ENCODE measurements at regions not wholly inside any gene's neighbourhood (a gene's known extent, or its start where the extent isn't known, plus 50 kb on each side); places are given as distances from the start of the nearest gene placed in this dataset.

GRCh38 chr5:165135565-165135964, 1630.1 kb downstream of the MAT2B start:
- no peak overlapping the region for H3K4me3 ChIP-seq (ENCODE audit: low read length)
- no peak overlapping the region for H3K9ac ChIP-seq (ENCODE audit: low read length)
- H3K79me2 ChIP-seq (replicated peaks; ENCODE audit: insufficient read depth, low read length): no peaks in the 10 kb centered on the region
- no peaks in the 10 kb centered on the region for H3K9me3 ChIP-seq (ENCODE audit: low read length)
- H3K4me2 ChIP-seq (ENCODE audit: low read length): no peak overlapping the region
- H4K20me1 ChIP-seq (ENCODE audit: insufficient read depth): no peaks in the 10 kb centered on the region
- H2AFZ ChIP-seq (ENCODE audit: low read depth, low read length): no peak overlapping the region
- H3K27me3 ChIP-seq (ENCODE audit: insufficient read depth, low read depth, low read length): no peaks in the 10 kb centered on the region
- H3K36me3 ChIP-seq (ENCODE audit: insufficient read depth, low read length): no peaks in the 10 kb centered on the region
- no peaks in the 10 kb centered on the region for H3K9me2 ChIP-seq (ENCODE audit: insufficient read depth, low read length)
- H3K27ac ChIP-seq (ENCODE audit: low read length): no peak overlapping the region
- TF ChIP-seq POLR2AphosphoS5 (IDR thresholded peaks at IDR 0.05) (no peak), MXI1 (conservative IDR thresholded peaks at IDR 0.05; ENCODE audit: poor library complexity, severe bottlenecking) (no peak), EZH2 (IDR thresholded peaks at IDR 0.05; ENCODE audit: borderline replicate concordance, insufficient read depth, low read length, poor library complexity, severe bottlenecking) (no peak), TAF1 (IDR thresholded peaks at IDR 0.05; ENCODE audit: low read depth) (no peak), SMC3 (conservative IDR thresholded peaks at IDR 0.05; ENCODE audit: poor library complexity) (no peak), RAD21 (conservative IDR thresholded peaks at IDR 0.05) (no peak), EP300 (conservative IDR thresholded peaks at IDR 0.05; ENCODE audit: poor library complexity, severe bottlenecking) (no peak)
- TF ChIP-seq, protein P1, sequence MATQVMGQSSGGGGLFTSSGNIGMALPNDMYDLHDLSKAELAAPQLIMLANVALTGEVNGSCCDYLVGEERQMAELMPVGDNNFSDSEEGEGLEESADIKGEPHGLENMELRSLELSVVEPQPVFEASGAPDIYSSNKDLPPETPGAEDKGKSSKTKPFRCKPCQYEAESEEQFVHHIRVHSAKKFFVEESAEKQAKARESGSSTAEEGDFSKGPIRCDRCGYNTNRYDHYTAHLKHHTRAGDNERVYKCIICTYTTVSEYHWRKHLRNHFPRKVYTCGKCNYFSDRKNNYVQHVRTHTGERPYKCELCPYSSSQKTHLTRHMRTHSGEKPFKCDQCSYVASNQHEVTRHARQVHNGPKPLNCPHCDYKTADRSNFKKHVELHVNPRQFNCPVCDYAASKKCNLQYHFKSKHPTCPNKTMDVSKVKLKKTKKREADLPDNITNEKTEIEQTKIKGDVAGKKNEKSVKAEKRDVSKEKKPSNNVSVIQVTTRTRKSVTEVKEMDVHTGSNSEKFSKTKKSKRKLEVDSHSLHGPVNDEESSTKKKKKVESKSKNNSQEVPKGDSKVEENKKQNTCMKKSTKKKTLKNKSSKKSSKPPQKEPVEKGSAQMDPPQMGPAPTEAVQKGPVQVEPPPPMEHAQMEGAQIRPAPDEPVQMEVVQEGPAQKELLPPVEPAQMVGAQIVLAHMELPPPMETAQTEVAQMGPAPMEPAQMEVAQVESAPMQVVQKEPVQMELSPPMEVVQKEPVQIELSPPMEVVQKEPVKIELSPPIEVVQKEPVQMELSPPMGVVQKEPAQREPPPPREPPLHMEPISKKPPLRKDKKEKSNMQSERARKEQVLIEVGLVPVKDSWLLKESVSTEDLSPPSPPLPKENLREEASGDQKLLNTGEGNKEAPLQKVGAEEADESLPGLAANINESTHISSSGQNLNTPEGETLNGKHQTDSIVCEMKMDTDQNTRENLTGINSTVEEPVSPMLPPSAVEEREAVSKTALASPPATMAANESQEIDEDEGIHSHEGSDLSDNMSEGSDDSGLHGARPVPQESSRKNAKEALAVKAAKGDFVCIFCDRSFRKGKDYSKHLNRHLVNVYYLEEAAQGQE (IDR thresholded peaks at IDR 0.05; ENCODE audit: borderline replicate concordance): no peak
- TF ChIP-seq, protein P2, sequence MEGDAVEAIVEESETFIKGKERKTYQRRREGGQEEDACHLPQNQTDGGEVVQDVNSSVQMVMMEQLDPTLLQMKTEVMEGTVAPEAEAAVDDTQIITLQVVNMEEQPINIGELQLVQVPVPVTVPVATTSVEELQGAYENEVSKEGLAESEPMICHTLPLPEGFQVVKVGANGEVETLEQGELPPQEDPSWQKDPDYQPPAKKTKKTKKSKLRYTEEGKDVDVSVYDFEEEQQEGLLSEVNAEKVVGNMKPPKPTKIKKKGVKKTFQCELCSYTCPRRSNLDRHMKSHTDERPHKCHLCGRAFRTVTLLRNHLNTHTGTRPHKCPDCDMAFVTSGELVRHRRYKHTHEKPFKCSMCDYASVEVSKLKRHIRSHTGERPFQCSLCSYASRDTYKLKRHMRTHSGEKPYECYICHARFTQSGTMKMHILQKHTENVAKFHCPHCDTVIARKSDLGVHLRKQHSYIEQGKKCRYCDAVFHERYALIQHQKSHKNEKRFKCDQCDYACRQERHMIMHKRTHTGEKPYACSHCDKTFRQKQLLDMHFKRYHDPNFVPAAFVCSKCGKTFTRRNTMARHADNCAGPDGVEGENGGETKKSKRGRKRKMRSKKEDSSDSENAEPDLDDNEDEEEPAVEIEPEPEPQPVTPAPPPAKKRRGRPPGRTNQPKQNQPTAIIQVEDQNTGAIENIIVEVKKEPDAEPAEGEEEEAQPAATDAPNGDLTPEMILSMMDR (IDR thresholded peaks at IDR 0.05; ENCODE audit: poor library complexity, severe bottlenecking): no peak
- H3F3A ChIP-seq (ENCODE audit: insufficient read depth, low read length, poor library complexity, severe bottlenecking): no peaks in the 10 kb centered on the region

DNA sequence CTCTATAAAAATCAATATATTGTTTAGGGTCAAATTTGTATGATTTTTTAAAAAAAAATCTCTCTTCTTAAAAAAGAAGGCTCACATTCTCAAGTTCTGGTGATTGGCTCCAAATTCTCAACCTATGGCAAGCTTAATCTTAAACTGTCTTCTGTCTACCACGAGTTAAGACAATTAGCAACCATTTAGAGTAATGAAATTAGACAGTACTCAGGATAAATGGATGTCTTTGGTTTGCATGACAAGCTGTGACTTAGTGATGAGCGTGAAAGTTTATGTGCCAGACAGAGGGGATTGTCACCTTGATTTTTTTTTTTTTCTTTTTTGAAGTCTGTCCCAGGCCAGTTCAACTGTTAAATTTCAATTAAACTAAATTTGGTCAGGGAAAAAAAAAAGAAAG, 1632.3 kb downstream of the MAT2B start:
- TF ChIP-seq MXI1 (conservative IDR thresholded peaks at IDR 0.05; ENCODE audit: poor library complexity, severe bottlenecking) (no peak), TAF1 (IDR thresholded peaks at IDR 0.05; ENCODE audit: low read depth) (no peak), POLR2AphosphoS5 (IDR thresholded peaks at IDR 0.05) (no peak), RAD21 (conservative IDR thresholded peaks at IDR 0.05) (no peak), EP300 (conservative IDR thresholded peaks at IDR 0.05; ENCODE audit: poor library complexity, severe bottlenecking) (no peak), SMC3 (conservative IDR thresholded peaks at IDR 0.05; ENCODE audit: poor library complexity) (no peak), EZH2 (IDR thresholded peaks at IDR 0.05; ENCODE audit: borderline replicate concordance, insufficient read depth, low read length, poor library complexity, severe bottlenecking) (no peak)
- TF ChIP-seq, protein P1 (IDR thresholded peaks at IDR 0.05; ENCODE audit: borderline replicate concordance): no peak
- TF ChIP-seq, protein P2 (IDR thresholded peaks at IDR 0.05; ENCODE audit: poor library complexity, severe bottlenecking): no peak
- H3K79me2 ChIP-seq (replicated peaks; ENCODE audit: insufficient read depth, low read length): no peaks in the 10 kb centered on the region
- no peaks in the 10 kb centered on the region for H3K9me3 ChIP-seq (ENCODE audit: low read length)
- no peaks in the 10 kb centered on the region for H3K9me2 ChIP-seq (ENCODE audit: insufficient read depth, low read length)
- H3K9ac ChIP-seq (ENCODE audit: low read length): no peak overlapping the region
- H4K20me1 ChIP-seq (ENCODE audit: insufficient read depth): no peaks in the 10 kb centered on the region
- no peaks in the 10 kb centered on the region for H3K36me3 ChIP-seq (ENCODE audit: insufficient read depth, low read length)
- no peak overlapping the region for H3K4me2 ChIP-seq (ENCODE audit: low read length)
- H3K4me3 ChIP-seq (ENCODE audit: low read length): no peak overlapping the region
- no peak overlapping the region for H3K27ac ChIP-seq (ENCODE audit: low read length)
- H2AFZ ChIP-seq (ENCODE audit: low read depth, low read length): no peak overlapping the region
- H3K27me3 ChIP-seq (ENCODE audit: insufficient read depth, low read depth, low read length): no peaks in the 10 kb centered on the region
- no peaks in the 10 kb centered on the region for H3F3A ChIP-seq (ENCODE audit: insufficient read depth, low read length, poor library complexity, severe bottlenecking)
